ENCODE measurements at regions not wholly inside any gene's neighbourhood (a gene's known extent, or its start where the extent isn't known, plus 50 kb on each side); places are given as distances from the start of the nearest gene placed in this dataset.

DNA sequence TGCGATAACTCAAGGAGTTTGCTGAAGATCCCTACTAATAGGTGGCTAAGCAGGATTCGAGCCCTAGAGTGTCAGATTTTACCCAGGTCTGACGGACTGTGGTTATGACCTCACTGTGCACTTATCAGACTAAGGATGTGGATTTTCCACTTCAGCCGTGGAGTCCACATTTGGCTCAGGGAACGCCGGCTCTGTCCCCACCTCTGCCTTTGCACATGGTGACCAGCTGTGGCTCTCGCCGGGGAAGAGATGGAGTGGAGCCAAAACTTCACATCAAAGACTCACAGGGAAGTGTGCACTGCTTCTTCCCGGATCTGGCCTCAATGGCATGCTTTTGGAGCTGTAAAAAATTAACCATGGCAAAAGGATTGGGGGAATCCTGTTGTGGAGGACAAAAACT, 249.3 kb upstream of the APCDD1 start:
- TF ChIP-seq EZH2 (IDR thresholded peaks at IDR 0.05; ENCODE audit: low read depth, unreplicated experiment) (no peak), ETS1 (IDR thresholded peaks at IDR 0.05) (no peak)
- TF ChIP-seq, protein P1, sequence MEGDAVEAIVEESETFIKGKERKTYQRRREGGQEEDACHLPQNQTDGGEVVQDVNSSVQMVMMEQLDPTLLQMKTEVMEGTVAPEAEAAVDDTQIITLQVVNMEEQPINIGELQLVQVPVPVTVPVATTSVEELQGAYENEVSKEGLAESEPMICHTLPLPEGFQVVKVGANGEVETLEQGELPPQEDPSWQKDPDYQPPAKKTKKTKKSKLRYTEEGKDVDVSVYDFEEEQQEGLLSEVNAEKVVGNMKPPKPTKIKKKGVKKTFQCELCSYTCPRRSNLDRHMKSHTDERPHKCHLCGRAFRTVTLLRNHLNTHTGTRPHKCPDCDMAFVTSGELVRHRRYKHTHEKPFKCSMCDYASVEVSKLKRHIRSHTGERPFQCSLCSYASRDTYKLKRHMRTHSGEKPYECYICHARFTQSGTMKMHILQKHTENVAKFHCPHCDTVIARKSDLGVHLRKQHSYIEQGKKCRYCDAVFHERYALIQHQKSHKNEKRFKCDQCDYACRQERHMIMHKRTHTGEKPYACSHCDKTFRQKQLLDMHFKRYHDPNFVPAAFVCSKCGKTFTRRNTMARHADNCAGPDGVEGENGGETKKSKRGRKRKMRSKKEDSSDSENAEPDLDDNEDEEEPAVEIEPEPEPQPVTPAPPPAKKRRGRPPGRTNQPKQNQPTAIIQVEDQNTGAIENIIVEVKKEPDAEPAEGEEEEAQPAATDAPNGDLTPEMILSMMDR (conservative IDR thresholded peaks at IDR 0.05; ENCODE audit: low read depth in 2 of 2): no peak
- TF ChIP-seq, protein P2, sequence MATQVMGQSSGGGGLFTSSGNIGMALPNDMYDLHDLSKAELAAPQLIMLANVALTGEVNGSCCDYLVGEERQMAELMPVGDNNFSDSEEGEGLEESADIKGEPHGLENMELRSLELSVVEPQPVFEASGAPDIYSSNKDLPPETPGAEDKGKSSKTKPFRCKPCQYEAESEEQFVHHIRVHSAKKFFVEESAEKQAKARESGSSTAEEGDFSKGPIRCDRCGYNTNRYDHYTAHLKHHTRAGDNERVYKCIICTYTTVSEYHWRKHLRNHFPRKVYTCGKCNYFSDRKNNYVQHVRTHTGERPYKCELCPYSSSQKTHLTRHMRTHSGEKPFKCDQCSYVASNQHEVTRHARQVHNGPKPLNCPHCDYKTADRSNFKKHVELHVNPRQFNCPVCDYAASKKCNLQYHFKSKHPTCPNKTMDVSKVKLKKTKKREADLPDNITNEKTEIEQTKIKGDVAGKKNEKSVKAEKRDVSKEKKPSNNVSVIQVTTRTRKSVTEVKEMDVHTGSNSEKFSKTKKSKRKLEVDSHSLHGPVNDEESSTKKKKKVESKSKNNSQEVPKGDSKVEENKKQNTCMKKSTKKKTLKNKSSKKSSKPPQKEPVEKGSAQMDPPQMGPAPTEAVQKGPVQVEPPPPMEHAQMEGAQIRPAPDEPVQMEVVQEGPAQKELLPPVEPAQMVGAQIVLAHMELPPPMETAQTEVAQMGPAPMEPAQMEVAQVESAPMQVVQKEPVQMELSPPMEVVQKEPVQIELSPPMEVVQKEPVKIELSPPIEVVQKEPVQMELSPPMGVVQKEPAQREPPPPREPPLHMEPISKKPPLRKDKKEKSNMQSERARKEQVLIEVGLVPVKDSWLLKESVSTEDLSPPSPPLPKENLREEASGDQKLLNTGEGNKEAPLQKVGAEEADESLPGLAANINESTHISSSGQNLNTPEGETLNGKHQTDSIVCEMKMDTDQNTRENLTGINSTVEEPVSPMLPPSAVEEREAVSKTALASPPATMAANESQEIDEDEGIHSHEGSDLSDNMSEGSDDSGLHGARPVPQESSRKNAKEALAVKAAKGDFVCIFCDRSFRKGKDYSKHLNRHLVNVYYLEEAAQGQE (IDR thresholded peaks at IDR 0.05; ENCODE audit: unreplicated experiment): no peak
